Activated B cell treated with CpG ODN at 0.5 μM for 24 hours (primary cell): ENCODE measurements at regions not wholly inside any gene's neighbourhood (a gene's known extent, or its start where the extent isn't known, plus 50 kb on each side); places are given as distances from the start of the nearest gene placed in this dataset.
"Not testable (repeated sequence)": the region's sequence is repeated elsewhere in the genome, so short reads cannot be mapped to it uniquely, and the experiment has no call there.

Source experiments
- ATAC-seq: fragments of 200-7000 bp; cut with Tn5 transposase; one replicate; pipeline ENCODE4 v1.10.0; 2021; ENCODE audit warnings: low read depth, mild to moderate bottlenecking, moderate library complexity
- CTCF ChIA-PET: fragments of 350-600 bp; sonication (Branson Sonifier 250); formaldehyde crosslinking; loops from one replicate; lab custom pipeline; 2021; ENCODE audit warnings: antibody characterized with exemption; lab: Charles Lee
- POLR2A ChIA-PET: fragments of 350-600 bp; sonication (Branson Sonifier 250); formaldehyde crosslinking; loops from one replicate; lab custom pipeline; 2021; ENCODE audit warnings: antibody characterized with exemption; lab: Charles Lee
- DNase-seq: peaks from one replicate; pipeline ENCODE4 v3.0.0; 2022
- H3K27ac Mint-ChIP-seq: one replicate; pipeline ENCODE4 v1.8.0; 2020; ENCODE audit warnings: mixed read lengths
- H3K27me3 Mint-ChIP-seq: one replicate; pipeline ENCODE4 v1.8.0; 2021; ENCODE audit warnings: mixed read lengths
- H3K36me3 Mint-ChIP-seq: one replicate; pipeline ENCODE4 v1.8.0; 2021; ENCODE audit warnings: low read depth, mixed read lengths
- H3K4me1 Mint-ChIP-seq: one replicate; pipeline ENCODE4 v1.8.0; 2021; ENCODE audit warnings: mixed read lengths
- H3K4me3 Mint-ChIP-seq: one replicate; pipeline ENCODE4 v1.8.0; 2020; ENCODE audit warnings: mild to moderate bottlenecking, mixed read lengths
- H3K9me3 Mint-ChIP-seq: one replicate; pipeline ENCODE4 v1.8.0; 2020; ENCODE audit warnings: mixed read lengths
- intact Hi-C: fragments of 100-400 bp; cut with micrococcal nuclease; formaldehyde crosslinking; loops from one replicate; pipeline ENCODE4 v1.15.1; 2024
- TF ChIP-seq, protein P1 (sequence below): fragments of 200-600 bp; IDR thresholded peaks from one replicate; pipeline ENCODE4 v1.8.0; 2022; ENCODE audit warnings: antibody characterized with exemption, mild to moderate bottlenecking

DNA sequence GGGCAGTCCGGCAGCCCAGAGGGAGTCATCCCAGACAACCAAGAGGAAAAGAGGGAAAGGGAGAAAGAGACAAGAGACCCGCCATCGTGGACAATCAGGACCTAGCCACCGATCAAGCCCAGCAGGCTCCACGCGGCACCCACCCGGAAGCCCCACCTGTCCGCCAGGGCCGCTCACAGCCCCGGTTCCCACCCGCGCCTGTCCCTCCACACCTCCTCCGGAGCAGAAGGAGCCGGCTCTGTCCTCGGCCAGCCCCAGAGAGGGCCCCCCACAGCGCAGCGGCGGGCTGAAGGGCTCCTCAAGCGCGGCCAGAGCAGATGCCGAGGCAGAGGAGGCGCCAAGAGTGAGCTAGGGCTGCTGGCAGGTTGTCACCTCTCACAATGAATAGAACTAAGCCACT lies 784.7 kb upstream of the FBXO33 start:
- H3K36me3 Mint-ChIP-seq, result no peaks in the 10 kb centered on the region
- intact Hi-C loops, result no loop called here
- peaks cover 18% of the 10 kb centered on the region for H3K4me1 Mint-ChIP-seq
- H3K27me3 Mint-ChIP-seq, result no peaks in the 10 kb centered on the region
- no peak for ATAC-seq
- TF ChIP-seq, protein P1, sequence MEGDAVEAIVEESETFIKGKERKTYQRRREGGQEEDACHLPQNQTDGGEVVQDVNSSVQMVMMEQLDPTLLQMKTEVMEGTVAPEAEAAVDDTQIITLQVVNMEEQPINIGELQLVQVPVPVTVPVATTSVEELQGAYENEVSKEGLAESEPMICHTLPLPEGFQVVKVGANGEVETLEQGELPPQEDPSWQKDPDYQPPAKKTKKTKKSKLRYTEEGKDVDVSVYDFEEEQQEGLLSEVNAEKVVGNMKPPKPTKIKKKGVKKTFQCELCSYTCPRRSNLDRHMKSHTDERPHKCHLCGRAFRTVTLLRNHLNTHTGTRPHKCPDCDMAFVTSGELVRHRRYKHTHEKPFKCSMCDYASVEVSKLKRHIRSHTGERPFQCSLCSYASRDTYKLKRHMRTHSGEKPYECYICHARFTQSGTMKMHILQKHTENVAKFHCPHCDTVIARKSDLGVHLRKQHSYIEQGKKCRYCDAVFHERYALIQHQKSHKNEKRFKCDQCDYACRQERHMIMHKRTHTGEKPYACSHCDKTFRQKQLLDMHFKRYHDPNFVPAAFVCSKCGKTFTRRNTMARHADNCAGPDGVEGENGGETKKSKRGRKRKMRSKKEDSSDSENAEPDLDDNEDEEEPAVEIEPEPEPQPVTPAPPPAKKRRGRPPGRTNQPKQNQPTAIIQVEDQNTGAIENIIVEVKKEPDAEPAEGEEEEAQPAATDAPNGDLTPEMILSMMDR, result no peak
- H3K4me3 Mint-ChIP-seq, result no peak overlapping the region
- POLR2A ChIA-PET, result no interaction called here
- H3K9me3 Mint-ChIP-seq, result peaks cover 12% of the 10 kb centered on the region
- no peak overlapping the region for H3K27ac Mint-ChIP-seq
- CTCF ChIA-PET, result no interaction called here
- no peak for DNase-seq

DNA sequence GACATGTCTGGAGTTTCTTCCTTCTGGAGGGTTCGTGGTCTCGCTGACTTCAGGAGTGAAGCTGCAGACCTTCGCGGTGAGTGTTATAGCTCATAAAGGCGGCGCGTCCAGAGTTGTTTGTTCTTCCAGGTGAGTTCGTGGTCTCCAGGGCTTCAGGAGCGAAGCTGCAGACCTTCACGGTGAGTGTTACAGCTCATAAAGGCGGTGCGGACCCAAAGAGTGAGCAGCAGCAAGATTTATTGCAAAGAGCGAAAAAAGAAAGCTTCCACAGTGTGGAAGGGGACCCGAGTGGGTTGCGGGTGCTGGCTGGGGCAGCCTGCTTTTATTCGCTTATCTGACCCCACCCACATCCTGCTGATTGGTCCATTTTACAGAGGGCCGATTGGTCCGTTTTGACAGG lies 784.2 kb upstream of the FBXO33 start:
- CTCF ChIA-PET, POLR2A ChIA-PET, H3K4me3 Mint-ChIP-seq: not testable (repeated sequence)

DNA sequence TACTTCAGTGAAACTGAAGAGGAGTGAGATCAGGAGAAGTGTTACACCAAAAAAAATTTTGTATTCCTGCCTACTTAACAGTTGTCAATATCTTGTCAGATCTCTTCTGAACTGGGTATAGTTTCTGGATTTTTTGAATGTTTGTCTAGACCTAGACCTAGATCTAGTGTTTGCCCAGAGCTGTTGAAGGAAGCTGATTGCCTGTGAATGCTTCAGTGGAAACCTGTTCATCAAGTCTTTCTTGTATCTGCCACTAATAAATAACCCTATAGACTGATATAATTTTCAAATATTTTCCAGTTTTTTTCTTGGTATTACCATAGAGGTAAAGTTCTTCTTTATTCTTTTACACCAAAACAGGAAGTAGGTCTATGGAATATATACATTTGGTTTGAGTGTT lies 781.5 kb upstream of the FBXO33 start:
- Mint-ChIP-seq H3K36me3 (no peaks in the 10 kb centered on the region), H3K4me1 (peaks cover 10% of the 10 kb centered on the region), H3K27me3 (no peaks in the 10 kb centered on the region), H3K27ac (no peak overlapping the region), H3K9me3 (peaks cover 8% of the 10 kb centered on the region), H3K4me3 (no peak overlapping the region)
- intact Hi-C loops, result no loop called here
- no peak for ATAC-seq
- ChIA-PET POLR2A (no interaction called here), CTCF (no interaction called here)
- TF ChIP-seq, protein P1, result no peak
- DNase-seq, result no peak

More for the DNA sequence above, 784.2 kb upstream of the FBXO33 start:
- H3K27ac Mint-ChIP-seq, H3K27me3 Mint-ChIP-seq, DNase-seq, intact Hi-C loops, H3K36me3 Mint-ChIP-seq, ATAC-seq: not testable (repeated sequence)
- H3K9me3 Mint-ChIP-seq, result peaks cover 12% of the 10 kb centered on the region
- H3K4me1 Mint-ChIP-seq, result peaks cover 18% of the 10 kb centered on the region

DNA sequence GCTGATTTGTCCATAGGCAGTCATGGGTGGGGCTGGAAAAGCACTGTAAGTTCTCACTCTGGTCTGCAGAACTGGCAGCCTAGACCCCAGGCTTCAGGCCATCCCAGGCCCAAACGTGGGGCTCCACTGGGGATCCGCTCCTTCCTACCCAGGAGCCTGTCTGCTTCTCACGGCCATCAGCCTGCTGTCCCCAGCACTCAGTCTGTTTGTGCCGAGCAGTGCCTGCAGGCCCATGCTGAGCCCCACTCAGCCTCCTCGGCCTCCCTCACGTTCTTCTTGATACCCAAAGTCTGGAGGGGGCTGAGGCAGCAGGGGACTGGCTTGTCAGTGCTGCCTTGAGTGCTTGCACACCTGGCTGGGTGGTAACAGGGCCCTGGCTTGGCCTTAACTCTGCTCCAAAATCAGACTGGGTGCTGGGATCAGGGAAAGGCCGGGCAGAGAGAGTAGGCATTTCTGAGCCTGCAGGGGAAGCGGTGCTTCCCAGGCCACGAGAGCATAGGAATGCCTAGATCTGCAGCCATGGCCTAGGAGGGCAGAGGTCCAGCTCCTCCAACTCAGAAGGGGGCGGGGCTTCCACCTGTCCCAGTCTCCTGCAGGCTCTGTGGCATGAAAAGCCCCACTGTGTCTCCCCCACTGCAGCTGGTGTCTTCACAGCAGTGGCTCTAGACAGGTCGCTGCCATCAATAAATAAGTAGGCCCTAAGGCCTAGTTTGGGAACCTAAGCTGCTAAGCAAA lies 772.4 kb upstream of the FBXO33 start:
- TF ChIP-seq, protein P1, result no peak
- DNase-seq (no peak), ATAC-seq (no peak)
- H3K4me3 Mint-ChIP-seq, result no peak overlapping the region
- CTCF ChIA-PET, result no interaction called here
- H3K27ac Mint-ChIP-seq, result no peak overlapping the region
- no peaks in the 10 kb centered on the region for H3K27me3 Mint-ChIP-seq
- no peaks in the 10 kb centered on the region for H3K36me3 Mint-ChIP-seq
- POLR2A ChIA-PET, result no interaction called here
- peaks cover 5% of the 10 kb centered on the region for H3K9me3 Mint-ChIP-seq
- intact Hi-C loops, result no loop called here
- no peaks in the 10 kb centered on the region for H3K4me1 Mint-ChIP-seq

DNA sequence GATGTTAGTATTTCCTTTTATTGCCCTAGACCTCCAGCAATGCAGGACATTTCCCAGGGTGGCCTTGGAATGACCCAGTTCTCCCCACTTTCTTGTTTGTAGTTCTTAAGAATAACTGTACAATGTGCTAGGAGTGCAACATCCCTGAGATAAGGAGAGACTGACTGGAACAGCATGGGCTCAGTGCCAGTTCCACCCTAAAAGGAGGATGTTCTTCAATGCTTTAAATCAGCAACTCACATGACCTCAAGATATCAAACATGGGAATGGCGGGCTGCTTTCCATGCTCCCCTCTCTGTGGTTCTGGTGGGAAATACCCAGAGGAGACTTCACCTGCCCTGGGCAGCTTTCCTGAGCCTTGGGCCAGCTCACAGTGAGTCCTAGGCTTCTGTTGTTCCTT lies 766.9 kb upstream of the FBXO33 start:
- no peak overlapping the region for H3K4me3 Mint-ChIP-seq
- ATAC-seq (no peak), DNase-seq (no peak)
- ChIA-PET POLR2A (no interaction called here), CTCF (no interaction called here)
- no peaks in the 10 kb centered on the region for H3K4me1 Mint-ChIP-seq
- intact Hi-C loops, result no loop called here
- TF ChIP-seq, protein P1, result no peak
- H3K27ac Mint-ChIP-seq, result no peak overlapping the region
- no peaks in the 10 kb centered on the region for H3K27me3 Mint-ChIP-seq
- no peaks in the 10 kb centered on the region for H3K36me3 Mint-ChIP-seq
- peaks cover 3% of the 10 kb centered on the region for H3K9me3 Mint-ChIP-seq

DNA sequence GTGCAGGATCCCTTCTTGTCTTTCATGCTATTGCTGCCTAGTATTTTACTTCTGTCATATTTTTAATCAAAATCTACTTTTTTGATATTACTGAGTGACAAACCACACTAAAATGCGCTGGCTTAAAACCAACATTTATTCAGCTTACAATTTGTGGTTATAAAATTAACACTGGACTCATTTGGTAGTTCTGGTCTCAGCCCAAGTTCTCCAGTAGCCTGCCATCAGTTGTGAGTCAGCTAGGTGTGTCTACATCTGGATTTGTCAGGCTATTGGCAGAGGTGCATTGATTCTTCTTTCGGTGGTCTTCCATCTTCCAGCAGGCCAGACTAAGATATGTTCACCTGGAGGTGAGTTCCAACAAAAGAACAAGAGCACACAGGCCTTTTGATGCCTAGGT lies 765.1 kb upstream of the FBXO33 start:
- TF ChIP-seq, protein P1, result no peak
- DNase-seq (no peak), ATAC-seq (no peak)
- Mint-ChIP-seq H3K27me3 (no peaks in the 10 kb centered on the region), H3K36me3 (no peaks in the 10 kb centered on the region), H3K9me3 (peaks cover 3% of the 10 kb centered on the region), H3K4me1 (no peaks in the 10 kb centered on the region), H3K27ac (no peak overlapping the region), H3K4me3 (no peak overlapping the region)
- ChIA-PET CTCF (no interaction called here), POLR2A (no interaction called here)
- intact Hi-C loops, result no loop called here
